Cardiac septum (tissue), 1 donor: ENCODE measurements at regions not wholly inside any gene's neighbourhood (a gene's known extent, or its start where the extent isn't known, plus 50 kb on each side); places are given as distances from the start of the nearest gene placed in this dataset.
"Not testable (repeated sequence)": the region's sequence is repeated elsewhere in the genome, so short reads cannot be mapped to it uniquely, and the experiment has no call there.

Experiments used
- DNase-seq: peaks from one replicate; pipeline ENCODE4 v3.0.0-alpha.2; 2020; ENCODE audit warnings: low spot score
- intact Hi-C: fragments of 100-400 bp; cut with DNase I; formaldehyde crosslinking; loops from one replicate; pipeline ENCODE4 v1.14.0; 2022
- donor health status: DM: no; HTN: no; CAD: no.

DNA sequence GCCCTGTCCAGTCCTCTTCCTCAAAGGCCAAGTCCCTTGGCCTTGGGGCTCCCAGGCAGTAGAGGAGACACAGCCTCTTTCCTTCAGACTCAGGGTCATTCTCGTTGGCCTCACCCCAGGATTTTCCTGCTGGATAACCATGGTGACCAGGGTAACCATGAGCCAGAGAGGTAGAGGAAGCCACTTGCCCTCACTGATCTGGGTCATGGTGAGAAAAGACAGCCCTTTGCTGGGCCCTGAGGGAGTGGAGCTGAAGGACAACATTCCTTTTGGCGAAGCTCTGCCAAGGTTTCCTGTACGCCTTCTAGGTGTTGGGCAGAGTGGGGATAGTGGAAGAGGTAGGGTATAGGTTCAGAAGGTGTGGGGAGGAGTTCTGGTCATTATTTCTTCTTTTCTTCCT, 53.1 kb upstream of the WNT4 start:
- intact Hi-C loops: no loop called here
- no peak for DNase-seq

DNA sequence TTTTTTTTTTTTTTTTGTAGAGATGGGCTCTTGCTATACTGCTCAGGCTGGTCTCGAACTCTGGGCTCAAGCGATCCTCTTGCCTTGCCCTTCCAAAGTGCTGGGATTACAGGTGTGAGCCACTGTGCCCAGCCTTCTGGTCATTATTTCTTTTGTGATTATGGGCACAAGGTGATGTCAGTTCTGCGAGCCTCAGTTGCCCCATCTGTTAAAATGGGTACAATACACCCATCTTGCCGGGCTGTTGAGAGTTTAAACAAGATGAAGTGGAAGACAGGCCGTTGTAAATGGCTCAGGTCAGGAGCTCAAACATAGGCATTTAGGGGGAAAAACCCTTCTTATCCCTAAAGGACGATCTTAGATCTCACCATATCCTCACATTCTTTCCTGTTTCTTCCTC, 53.7 kb upstream of the WNT4 start:
- intact Hi-C loops: no loop called here
- no peak for DNase-seq

DNA sequence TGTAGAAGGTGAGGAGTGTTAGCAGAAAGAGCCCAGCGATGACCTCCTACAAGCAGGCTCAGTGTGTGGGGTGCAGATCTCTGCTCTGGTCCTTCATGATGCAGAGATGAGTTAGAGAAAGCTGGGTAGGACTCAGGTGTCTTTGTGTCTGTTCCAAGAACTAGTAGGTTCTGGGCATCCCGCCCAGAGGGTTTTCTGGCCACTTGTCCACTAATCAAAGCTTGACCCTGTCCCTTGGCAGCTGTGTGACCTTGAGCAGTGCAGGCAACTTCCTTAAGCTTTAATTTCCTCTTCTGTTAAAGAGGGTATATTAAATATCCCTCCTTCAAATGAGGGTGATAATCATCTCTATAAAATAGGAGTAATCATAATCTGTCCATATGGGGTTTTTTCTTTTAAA, 54.7 kb upstream of the WNT4 start:
- intact Hi-C loops: no loop called here
- DNase-seq: no peak

DNA sequence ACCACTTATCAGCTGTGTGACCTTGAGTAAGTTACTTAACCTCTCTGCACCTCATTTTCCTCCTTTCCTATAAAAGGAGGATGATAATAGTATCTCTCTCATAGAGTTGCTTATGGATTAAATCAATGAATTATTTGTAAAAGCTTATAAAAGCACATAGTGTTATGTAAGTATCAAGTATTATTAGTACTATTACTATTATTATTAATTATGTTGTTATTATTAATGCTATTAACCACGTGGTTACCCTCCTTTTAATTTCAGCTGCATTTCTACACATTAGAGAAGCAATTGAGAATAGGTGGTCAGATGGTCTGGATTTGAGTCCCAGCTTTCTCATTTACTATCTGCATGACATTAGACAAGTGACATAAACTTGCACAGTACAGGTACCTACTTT, 58.1 kb upstream of the WNT4 start:
- DNase-seq: no peak
- intact Hi-C loops: no loop called here

DNA sequence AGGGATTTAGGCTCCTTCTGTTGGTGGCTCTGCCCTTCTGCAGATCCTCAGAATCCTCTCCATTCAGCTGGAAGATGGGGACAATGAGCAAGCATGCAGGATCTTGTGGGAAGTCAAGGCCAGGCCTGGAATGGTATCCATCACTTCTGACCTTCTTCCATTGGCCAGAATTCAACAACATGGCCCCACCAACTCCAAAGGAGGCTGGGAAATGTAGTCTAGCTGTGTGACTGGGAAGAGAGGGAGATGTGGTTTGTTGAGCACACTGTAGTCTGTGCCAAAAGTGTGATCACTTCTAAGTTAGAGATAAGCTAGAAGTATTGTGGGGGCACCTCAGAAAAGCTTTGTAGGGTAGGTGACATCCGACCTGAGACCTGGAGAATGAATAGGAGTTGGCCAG, 60.4 kb upstream of the WNT4 start:
- intact Hi-C loops: no loop called here
- DNase-seq: no peak

DNA sequence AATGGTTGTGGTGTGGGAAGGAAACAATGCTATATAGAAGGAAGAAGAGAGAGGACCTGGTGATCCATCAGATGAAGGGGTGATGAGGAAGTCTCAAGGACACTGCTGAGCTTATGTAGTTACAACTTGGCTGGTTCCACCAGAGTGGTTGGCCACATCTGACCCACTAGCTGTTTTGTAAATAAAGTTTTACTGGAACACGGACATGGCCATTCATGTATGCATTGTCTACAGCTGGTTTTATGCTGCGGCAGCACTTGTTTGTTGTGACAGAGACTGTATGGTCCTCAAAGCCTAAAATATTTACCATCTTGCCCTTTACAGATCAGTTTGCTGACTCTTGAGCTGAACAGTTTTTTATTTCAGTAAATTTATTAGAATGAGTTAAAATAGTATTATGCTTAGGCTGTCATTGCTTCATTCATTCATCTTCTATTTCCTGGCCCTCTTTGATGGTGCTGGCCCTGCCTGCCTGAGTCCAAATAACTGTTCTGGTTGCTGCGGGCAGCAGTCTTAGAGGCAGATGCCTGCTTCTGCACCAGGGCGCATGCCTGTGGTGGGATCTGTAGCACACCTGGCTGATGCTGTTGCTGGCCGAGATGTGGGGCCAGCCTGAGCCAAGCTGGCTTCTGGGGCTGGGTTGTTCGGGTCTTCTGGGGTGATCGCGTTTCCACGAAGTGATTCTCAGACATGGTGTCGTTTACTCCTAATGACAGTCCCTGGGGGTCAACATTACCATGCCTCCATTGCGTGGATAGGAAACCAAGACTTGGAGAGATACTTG, 61.4 kb upstream of the WNT4 start:
- no peak for DNase-seq
- intact Hi-C loops: no loop called here

DNA sequence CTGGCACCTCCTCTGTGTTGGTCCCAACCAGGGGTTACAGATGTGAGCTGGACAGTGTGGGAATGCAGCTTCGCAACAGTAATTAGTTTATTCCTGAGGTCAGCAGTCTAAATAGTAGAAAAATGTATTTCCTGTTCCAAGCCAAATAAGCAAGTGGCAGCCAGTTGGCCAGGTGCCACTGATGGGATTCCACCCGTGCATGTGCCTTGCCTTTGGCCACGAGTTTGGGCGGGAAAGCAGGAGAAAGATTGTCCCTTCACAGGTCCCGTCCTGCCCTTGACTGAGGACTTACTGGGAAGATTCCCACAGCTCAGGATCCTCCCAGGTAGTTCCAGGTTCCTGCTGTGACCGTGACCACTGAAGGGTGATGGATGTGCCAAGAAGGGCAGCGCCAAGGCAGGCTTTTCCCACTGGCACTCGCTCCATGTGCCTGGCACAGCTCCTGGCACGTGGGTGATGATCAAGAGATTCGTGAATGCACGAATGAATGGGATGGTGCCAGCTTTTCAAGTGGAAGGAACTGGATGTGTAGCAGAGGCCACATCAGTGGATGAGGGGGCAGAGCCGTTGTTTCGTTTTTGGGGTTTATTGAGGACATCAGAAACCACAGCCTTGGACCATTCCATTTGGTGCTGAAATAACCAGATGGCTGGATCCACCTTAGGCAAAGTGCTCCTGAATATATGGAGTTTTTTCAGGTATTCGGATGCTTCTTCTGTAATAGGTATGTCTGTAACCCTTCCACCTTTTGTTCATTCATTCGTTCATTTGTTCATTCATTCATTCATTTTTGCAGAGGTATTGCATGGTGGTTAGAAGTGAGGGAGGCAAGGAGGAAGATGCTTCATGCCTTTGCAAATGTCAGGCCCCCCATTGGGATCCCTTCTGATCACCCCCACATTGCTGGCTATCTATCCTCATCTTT, 62.4 kb upstream of the WNT4 start:
- DNase-seq: no peak
- intact Hi-C loops: no loop called here

DNA sequence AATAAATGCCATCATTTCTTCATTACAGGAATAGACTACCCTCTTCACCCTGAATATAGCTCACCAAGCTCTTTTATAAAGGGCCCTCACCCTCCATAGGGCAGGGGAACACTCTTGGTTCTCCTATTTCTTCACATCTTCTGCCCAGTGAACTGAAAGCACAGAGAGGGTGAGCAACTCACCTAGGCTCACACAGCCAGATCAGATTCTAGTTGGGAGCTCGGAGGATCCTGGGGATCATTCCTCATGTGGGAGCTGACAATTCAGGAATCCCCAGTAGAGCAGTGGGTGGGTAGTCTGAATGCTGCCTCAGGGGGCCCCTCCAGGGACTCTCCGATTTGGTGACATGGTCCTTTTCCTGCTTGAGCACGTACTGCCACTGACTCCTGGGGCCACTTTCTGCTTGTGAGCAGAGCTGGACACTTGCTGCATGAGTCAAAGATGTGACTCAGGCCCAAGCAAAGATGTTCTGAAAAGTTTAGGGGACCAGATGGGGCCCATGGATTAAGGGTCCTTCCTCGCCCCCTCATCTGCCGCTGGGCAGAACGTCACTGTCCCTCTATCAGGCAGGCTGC, 63.7 kb upstream of the WNT4 start:
- no peak for DNase-seq
- intact Hi-C loops: no loop called here

DNA sequence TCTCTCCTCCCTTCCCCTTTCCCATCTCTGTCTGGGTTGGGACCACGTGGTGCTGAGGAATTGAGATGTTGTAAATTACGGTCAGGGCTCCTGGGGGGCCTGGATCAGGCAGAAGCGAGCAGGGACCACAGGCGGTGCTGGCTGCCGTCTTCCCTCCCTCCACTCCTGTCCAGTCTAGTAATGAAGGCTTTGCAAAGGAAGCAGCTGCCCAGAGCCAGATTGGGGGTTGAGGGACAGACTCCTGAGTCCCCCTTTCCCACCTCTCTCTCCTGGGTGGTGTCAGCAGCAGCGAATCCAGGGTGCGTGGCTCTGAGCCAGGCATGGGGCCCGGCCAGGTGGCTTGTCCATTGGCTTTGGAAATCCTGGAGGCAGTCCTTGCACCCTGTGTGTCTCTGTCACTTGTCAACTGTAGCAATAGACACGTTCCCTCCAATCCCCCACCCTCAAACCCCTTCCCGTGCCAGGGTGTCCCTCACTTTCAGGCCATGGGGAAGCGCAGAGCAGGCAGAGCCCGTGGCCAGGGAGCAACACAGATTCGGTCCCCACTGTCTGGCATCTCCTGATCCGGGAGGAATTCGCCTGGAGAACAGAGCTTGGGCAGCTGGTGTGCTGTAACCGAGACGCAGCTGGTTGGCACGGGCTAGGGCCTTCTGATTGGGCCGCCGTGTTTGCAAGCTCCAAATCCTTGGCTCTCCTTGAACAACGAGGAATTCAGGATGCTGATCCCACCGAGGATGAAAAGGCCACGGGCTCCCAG, 64.8 kb upstream of the WNT4 start:
- intact Hi-C loops: no loop called here
- no peak for DNase-seq

DNA sequence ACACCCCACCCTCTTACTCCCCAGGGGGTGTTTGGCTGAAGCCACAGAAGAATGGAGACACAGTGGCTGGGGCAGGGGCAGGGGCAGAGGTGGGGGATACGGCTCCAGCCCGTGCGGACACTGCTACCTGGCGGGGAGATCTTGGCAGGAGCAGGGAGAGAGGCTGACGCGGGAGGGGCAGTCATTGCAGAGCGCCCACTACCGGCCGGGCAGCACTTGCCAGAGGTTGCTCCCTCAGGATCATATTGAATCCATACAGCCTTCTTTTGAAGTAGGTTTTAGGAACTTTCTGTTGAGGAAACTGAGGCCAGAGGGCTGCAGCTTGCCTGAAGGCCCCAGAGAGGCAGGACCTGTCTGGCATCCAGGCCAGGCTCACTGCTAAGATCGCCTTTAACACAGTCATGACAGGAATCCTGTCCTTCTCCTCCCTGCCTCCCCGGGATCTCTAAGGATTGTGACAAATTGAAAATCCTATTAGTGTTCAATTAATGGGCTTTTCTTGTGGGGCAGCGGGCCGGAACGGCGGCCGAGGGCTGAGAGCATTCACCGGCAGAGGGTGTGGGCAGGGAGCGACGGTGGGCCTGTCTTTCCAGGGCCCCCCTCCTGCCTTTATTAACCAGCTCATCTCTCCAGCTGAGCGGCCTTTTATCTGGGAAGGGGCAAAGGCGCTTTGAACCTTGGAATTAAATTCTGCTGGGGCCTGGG, 65.5 kb upstream of the WNT4 start:
- intact Hi-C loops: no loop called here
- DNase-seq: no peak

DNA sequence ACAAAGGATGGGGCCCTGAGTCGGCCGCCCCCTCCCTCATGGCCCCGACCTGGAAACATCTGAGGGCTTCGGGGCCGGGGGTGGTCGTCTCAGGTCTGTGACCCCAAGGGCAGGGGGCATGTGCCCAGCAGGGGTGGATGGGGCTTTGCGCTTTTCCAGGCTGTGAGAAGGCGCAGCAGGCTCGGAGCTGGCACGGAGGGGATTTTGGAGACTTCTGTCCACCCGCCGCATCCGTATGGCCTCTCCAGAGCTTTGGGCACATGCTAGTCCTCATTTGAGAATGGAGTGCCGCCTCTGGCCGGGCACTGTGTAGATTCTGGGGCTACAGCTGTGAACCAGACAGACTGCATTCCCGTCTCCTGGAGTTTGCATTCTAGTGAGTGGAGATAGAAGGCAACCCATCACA, 66.1 kb upstream of the WNT4 start:
- intact Hi-C loops: no loop called here
- no peak for DNase-seq

DNA sequence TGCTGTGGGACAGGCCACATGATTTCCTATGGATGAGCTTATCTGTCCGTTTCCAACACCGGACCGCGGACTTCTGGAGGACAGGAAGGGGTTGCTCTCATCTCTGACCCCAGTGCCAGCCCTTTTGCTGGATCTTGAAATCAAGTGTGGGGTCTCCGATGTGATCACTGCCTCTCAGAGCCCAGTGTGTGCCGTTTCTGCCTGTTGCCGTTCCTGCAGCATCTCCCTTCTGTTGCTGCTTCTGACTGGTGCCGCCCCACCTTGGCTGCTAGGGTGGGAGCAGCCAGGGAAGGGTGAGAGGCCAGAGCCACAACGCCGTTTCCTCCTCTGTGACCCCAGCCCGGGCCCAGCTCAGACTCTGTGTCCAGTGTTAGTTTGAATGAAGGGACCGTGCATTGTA, 67.3 kb upstream of the WNT4 start:
- DNase-seq: no peak
- intact Hi-C loops: no loop called here

DNA sequence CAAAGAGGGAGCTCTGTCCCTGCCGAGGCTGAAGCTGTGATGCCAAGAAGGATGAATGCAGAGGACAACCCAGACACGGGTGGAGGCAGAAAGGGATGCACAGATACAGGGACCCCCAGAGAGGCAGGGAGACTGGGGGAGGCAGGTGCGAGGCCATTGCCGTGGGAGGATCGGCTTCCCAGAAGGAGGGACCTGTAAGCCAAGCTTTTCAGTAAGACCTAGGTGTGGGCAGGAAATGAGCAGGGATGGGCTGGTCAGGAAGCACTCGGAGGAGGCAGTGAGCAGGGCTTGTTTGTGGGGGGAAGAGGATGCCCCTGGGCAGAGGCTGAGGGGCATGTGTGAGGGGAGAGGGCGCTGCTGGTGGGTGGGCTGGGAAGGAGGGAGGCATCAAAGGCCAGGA, 67.7 kb upstream of the WNT4 start:
- DNase-seq: no peak
- intact Hi-C loops: no loop called here

DNA sequence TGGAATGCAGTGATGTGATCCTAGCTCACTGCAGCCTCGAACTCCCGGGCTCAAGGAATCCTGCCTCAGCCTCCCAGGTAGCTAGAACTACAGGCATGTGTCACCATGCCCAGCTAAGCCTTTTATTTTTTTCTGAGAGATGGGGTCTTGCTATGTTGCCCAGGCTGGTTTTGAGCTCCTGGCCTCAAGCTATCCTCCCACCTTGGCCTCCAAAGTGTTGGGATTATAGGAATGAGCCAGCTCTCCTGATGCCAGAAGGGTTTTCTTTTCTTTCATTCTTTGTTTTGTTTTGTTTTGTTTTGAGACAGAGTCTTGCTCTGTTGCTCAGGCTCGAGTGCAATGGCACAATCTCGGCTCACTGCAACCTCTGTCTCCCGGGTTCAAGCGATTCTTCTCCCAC, 68.6 kb upstream of the WNT4 start:
- DNase-seq, intact Hi-C loops: not testable (repeated sequence)

DNA sequence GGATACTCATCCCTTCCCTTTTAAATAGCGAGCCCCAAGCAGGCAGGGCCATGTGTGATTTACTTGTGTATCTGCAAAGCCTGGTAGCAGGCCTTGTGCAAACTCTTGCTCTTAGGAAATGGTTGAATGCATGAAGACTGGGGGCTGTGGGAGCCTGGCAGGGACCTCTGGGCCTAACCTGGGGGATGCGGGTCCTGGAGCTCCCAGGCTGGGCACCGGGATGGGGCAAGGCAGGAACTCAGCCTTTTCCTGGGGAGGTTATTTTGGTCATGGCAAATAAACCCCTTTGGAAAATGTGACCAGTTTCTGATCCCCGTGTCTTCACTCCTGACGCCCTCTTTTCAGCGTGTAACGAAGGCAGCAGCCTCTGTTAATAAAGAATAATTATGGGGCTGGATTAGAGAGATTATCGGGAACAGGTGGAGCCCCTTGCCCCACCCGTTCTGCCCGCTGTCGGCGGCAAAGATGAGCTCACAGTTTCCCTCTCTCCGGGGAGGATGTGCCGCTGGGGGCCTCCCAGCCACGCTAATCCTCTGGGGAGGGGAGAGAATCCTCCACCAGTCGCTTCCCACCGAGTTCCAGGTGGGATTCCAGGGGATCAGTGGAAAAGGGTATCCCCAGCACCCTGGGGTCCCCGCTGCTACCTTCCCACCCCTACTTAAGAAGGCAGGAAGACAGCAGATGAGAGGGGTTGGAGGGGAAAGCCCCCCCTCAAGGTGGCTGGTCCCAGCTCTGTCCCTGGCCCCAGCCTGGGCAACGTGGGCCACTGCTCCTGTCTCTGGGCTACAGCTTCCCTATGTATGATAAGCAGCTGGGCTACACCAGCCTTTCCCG, 69.7 kb upstream of the WNT4 start:
- intact Hi-C loops: no loop called here
- no peak for DNase-seq

DNA sequence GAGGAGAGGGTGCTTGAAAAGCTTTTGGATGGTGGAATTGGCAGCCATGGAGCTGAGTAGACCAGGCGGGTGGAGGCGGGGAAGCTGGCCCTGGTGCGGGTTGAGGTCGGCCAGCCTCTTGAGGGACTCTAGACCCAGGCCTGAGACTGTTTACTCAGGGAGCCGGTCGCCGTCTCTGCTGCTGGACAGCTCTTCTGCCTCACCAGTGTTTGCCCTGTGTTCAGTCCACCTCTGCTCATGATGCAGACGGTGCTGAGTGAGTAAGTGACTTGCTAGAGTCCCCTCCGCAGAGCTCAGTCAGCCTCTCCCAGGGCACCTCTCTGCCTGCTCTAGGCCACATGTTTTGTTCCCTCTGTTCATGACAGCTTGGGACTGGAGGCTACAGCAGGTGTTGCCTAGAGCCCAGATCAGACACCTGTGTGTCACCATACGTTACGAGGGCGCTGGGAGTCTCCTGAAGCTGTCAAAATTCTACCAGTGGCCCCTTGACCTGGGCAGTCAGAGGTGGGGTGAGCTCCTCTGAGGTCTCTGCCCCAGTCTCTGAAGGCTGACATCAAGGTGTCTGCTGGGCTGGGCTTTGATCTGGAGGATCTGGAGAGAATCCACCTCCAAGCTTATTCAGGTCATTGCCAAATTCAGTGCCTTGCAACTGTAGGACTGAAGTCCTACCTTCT, 73.5 kb upstream of the WNT4 start:
- intact Hi-C loops: no loop called here
- DNase-seq: no peak

DNA sequence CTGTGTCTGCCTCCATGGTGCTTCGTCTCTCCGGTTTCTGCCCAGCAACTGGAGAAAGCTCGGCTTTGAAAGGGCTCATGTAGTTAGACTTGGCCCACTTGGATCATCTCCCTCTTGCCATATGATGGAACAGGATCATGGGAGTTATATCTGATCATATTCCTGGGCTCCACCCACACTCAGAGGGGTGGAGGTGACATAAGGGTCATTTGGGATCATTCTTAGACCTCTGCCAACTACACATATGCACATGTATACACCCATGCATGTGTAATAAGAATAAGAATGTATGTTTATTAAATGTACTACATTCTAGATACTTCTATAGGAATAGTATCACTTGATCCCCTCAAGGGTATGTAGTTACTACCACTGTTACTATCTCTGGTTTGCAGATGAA, 74.1 kb upstream of the WNT4 start:
- DNase-seq: no peak
- intact Hi-C loops: no loop called here

DNA sequence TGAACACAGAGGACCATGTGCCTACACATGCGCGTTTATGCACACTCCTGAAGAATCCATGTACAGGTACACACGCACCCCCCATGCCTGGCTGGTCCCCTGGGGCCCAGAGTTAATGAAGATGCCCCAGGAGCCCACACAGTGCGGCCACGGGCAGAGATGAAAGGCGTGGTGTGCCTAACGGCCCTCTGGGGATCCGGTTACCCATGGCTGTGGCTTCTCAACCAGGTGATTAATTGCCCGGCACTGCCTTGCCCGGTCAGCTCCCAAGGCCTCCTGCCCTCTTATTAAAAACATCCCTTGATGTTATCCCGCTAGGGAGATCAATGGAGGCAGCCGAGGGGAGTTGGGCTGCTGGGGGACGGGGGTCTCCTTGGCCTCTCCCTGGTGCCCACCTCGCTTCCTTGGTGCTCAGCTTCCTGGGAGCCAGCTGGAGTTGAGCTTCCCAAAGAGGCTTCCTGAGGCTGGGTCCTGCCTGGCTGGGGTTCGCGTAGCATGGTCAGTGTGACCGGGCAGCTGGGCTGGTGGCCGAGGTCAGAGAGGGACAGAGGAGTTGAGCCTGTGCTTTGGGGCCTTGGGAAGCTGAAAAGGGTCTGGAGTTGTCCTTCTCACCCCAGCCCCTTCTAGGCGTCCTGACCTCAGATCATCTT, 75.0 kb upstream of the WNT4 start:
- DNase-seq: no peak
- intact Hi-C loops: no loop called here
